ENCODE measurements at regions not wholly inside any gene's neighbourhood (a gene's known extent, or its start where the extent isn't known, plus 50 kb on each side); places are given as distances from the start of the nearest gene placed in this dataset.

DNA sequence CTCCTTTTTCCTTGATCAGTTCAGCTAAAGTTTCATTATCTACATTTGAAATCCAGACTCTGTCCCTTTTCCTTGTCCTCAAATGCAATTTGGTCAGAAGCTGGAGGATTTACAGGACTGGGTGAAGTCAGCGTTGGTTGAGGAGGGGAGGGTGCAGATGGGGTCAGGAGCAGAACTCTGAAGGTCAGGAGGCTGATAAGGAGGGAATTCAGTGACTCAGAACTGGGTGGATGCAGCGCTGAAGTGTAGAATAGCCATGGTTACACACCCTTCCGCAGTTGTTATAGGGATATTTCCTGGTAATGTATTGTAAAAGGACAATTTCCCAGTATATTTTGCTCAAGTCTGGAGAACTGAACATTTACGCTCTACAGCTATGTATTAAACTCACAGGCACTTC is 133.1 kb upstream of the FOXA2 start:
- H3K4me3 ChIP-seq: no peak overlapping the region
- H3K9me3 ChIP-seq: peaks cover 0 to 13% (median 0%) of the 10 kb centered on the region in 8 donors
- H3K27ac ChIP-seq: peak overlapping the region in 6 of 8 donors; percentile 5 to 66 (median 54)
- H3K36me3 ChIP-seq: no peaks in the 10 kb centered on the region
- no peaks in the 10 kb centered on the region for H3K27me3 ChIP-seq (replicated peaks in 1 of 7)
- intact Hi-C loops (cut with DNase I; ENCODE audit: low total_unique reads): no loop called here
- H3K4me1 ChIP-seq: peaks cover 0 to 32% (median 19%) of the 10 kb centered on the region in 6 donors
- DNase-seq: no peak
- TF ChIP-seq, protein P1, sequence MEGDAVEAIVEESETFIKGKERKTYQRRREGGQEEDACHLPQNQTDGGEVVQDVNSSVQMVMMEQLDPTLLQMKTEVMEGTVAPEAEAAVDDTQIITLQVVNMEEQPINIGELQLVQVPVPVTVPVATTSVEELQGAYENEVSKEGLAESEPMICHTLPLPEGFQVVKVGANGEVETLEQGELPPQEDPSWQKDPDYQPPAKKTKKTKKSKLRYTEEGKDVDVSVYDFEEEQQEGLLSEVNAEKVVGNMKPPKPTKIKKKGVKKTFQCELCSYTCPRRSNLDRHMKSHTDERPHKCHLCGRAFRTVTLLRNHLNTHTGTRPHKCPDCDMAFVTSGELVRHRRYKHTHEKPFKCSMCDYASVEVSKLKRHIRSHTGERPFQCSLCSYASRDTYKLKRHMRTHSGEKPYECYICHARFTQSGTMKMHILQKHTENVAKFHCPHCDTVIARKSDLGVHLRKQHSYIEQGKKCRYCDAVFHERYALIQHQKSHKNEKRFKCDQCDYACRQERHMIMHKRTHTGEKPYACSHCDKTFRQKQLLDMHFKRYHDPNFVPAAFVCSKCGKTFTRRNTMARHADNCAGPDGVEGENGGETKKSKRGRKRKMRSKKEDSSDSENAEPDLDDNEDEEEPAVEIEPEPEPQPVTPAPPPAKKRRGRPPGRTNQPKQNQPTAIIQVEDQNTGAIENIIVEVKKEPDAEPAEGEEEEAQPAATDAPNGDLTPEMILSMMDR (IDR thresholded peaks at IDR 0.05 in 8 of 11, conservative IDR thresholded peaks at IDR 0.05 in 3 of 11): no peak
- TF ChIP-seq POLR2AphosphoS5 (IDR thresholded peaks at IDR 0.05): no peak
- no peak for TF ChIP-seq POLR2A (IDR thresholded peaks at IDR 0.05)
- 52 to 80% (median 70%) methylated on average over 4 of the region's 4 CpGs for WGBS, 5 donors

DNA sequence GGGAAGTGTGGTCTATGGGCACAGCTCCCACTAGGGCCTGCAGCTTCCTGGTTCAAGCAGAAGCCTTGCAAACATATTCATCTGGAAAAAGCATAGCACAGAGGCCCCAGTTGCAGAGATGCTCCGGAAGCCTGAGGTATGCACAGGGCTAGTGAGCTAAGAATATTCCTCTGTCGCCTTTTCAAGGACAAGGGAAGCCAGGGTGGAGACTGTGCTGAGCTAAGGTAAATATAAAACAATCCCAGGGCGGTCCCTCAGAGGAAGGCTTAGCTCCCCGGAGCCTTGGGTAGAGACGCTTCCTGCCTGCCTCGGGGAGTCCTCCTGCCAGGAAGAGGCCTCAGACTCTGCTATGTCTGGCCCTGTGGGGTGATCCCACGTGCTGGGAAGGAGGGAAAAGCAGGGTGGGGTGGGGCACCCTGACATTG is 134.8 kb upstream of the FOXA2 start:
- WGBS, 5 donors: 9 to 33% (median 23%) methylated on average over 7 of the region's 7 CpGs
- TF ChIP-seq POLR2A (IDR thresholded peaks at IDR 0.05): no peak
- TF ChIP-seq POLR2AphosphoS5 (IDR thresholded peaks at IDR 0.05): peak in 1 of 3 donors; percentile 43
- intact Hi-C loops (cut with DNase I; ENCODE audit: low total_unique reads): no loop called here

DNA sequence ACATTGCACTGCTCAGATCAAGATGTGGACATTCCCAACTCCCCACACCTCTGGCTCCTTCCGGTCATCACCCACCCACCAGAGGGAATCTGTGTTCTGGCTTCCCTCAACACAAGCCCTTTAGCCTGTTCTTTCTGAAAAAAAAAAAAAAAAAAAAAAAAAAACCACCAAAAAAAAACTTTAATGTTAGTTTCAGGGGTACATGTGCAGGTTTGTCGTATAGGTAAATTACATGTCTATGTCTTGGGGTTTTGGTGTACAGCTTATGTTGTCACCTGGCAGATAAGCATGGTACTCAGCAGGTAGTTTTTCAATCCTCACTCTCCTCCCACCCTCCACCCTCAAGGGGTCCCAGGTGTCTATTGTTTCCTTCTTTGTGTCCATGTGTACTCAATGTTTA is 135.8 kb upstream of the FOXA2 start:
- Histone ChIP-seq H3K4me1 (peaks cover 0 to 44% (median 22%) of the 10 kb centered on the region in 6 donors), H3K36me3 (no peaks in the 10 kb centered on the region), H3K4me3 (no peak overlapping the region), H3K27me3 (replicated peaks in 1 of 7) (no peaks in the 10 kb centered on the region), H3K9me3 (no peaks in the 10 kb centered on the region), H3K27ac (peak overlapping the region in 2 of 8 donors; percentile 7 to 65)
- DNase-seq: no peak
- intact Hi-C loops (cut with DNase I; ENCODE audit: low total_unique reads): no loop called here
- TF ChIP-seq POLR2A (IDR thresholded peaks at IDR 0.05) (no peak), POLR2AphosphoS5 (IDR thresholded peaks at IDR 0.05) (no peak)
- TF ChIP-seq, protein P1 (IDR thresholded peaks at IDR 0.05 in 8 of 11, conservative IDR thresholded peaks at IDR 0.05 in 3 of 11): no peak
- 82 to 94% (median 92%) methylated on average over 2 of the region's 2 CpGs for WGBS, 5 donors

More for the DNA sequence above, 134.8 kb upstream of the FOXA2 start:
- H3K27ac ChIP-seq: peak overlapping the region in 5 of 8 donors; percentile 0 to 65 (median 45)
- no peaks in the 10 kb centered on the region for H3K27me3 ChIP-seq (replicated peaks in 1 of 7)
- H3K9me3 ChIP-seq: peaks cover 0 to 3% (median 0%) of the 10 kb centered on the region in 8 donors
- DNase-seq: no peak
- H3K4me1 ChIP-seq: peaks cover 0 to 44% (median 22%) of the 10 kb centered on the region in 6 donors
- H3K36me3 ChIP-seq: no peaks in the 10 kb centered on the region
- no peak overlapping the region for H3K4me3 ChIP-seq

DNA sequence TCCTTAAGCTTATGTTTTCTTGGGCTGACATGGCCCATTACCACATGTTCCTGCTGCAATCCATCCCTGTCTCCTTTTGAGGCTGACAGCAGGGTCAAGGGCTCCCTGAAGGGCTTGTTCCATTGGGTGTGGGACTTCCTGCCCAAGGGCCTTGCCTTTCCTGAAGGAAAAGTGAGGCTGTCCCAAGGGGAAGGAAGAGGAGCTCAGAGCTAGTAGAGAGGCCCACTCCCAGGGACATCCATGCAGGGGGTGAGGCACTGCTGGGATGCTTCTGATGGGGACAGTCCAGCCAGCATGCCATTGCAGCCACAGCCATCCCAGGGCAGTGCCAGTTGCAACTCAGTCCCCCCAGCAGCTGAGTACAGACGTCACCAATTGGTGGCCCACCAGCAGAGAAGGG is 138.4 kb upstream of the FOXA2 start:
- 62 to 78% (median 74%) methylated on average over 1 of the region's 1 CpG for WGBS, 5 donors
- H3K36me3 ChIP-seq: no peaks in the 10 kb centered on the region
- H3K4me1 ChIP-seq: peaks cover 0 to 31% (median 11%) of the 10 kb centered on the region in 6 donors
- DNase-seq: no peak
- TF ChIP-seq, protein P1 (IDR thresholded peaks at IDR 0.05 in 8 of 11, conservative IDR thresholded peaks at IDR 0.05 in 3 of 11): no peak
- TF ChIP-seq POLR2AphosphoS5 (IDR thresholded peaks at IDR 0.05) (no peak), POLR2A (IDR thresholded peaks at IDR 0.05) (no peak)
- H3K27me3 ChIP-seq (replicated peaks in 1 of 7): no peaks in the 10 kb centered on the region
- intact Hi-C loops (cut with DNase I; ENCODE audit: low total_unique reads): no loop called here
- no peak overlapping the region for H3K4me3 ChIP-seq
- no peaks in the 10 kb centered on the region for H3K9me3 ChIP-seq
- peak overlapping the region in 1 of 8 donors; percentile 28 for H3K27ac ChIP-seq
